C4-2B (cell line): ENCODE measurements at regions not wholly inside any gene's neighbourhood (a gene's known extent, or its start where the extent isn't known, plus 50 kb on each side); places are given as distances from the start of the nearest gene placed in this dataset.

Experiments used
- H3K27ac ChIP-seq: fragments of 450-650 bp; 2 replicates; pipeline ENCODE4 v1.5.1; 2017
- CTCF ChIP-seq: fragments of 450-650 bp; conservative IDR thresholded peaks from 2 replicates; pipeline ENCODE4 v1.5.1; 2017; ENCODE audit warnings: mild to moderate bottlenecking
- ZFX ChIP-seq: fragments of 450-650 bp; IDR thresholded peaks from 2 replicates; pipeline ENCODE4 v1.6.1; 2017

DNA sequence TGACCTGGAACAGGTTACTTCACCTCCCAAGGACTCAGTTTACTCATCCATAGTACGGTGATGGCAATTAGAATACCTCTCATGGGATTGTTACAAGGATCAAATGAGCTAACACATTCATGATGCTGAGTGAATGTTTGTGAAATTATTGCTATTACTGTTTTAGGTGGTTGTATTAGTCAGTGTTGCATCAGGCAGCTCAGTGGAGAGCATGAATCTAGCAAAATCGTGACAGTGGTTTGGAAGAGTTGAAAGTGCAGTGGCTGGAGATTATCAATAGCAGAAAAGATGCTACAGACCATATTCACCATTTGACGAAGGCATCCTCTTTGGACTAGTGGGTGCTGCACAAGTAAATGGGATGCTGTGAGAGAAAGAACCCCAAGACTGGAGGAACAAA is 50.4 kb upstream of the CTNNBL1 start:
- TF ChIP-seq CTCF (no peak), ZFX (no peak)
- no peak overlapping the region for H3K27ac ChIP-seq

GRCh38 chr20:37642246-37642645 is 51.6 kb upstream of the CTNNBL1 start:
- TF ChIP-seq CTCF (no peak), ZFX (no peak)
- H3K27ac ChIP-seq: no peak overlapping the region

DNA sequence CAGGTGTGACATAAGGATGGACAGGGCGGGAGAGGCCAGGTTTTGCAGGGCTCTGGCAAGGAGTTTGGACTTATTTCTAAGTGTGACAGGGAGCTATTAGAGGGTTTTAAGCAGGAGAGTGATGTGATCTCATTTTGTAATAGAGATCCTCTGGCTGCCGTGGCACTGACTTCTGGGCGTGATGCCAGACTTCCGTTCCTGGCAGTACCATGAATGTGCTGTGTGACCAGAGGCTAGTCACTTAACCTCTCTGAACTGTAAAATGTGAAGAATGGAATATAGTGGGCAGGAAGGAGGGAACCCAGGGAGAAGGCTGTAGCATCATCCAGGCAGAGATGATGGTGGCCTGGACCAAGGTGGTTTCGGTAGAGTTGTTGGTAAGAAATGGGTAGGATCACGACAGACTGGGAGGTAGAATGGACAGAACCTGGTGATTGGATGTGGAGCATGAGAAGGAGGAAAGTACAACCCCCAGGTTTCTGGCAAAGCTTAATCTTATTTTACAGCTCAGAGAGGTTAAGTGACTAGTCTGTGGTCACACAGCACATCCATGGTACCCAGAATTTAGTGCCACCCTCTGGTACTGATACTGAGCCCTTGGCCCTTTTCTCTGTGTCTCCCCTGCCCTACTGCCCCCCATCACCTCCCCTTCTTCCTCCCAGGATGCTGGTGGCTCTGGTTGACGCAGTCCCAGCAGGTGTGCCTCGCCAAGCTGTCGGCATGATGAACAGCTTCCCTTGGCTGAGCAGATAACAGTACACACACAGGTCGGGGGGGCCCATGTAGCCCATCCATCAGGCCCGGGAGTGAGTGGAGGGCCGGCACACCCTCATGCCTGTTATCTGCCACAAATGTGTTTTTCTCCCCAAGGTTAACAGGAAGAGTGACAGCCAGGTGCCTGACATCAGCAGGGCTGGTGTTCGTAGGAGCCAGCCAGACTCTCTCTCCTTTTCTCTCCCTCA is 52.9 kb upstream of the CTNNBL1 start:
- no peak overlapping the region for H3K27ac ChIP-seq
- TF ChIP-seq ZFX (no peak), CTCF (no peak)

DNA sequence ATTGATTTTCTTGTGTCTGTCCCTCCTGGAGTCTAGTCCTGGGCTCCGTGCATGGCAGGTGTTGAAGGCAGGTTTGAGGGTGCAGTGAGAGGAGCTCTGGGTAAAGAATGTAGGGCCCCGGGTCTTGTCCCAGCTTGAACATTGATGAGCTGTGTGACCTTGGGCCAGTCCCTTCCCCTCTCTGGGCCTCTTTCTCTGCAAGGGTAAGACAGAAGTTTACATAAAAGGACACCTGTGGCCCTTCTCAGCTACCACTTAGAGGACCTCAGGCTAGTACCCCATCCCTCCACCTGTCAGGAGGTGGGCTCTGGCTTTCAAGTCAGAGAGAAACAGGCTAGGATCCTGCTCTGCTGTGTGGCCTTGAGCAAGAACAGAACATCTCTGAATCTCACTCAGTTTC is 55.3 kb upstream of the CTNNBL1 start:
- TF ChIP-seq ZFX: no peak
- TF ChIP-seq CTCF: no peak
- H3K27ac ChIP-seq: no peak overlapping the region

GRCh38 chr20:37636977-37637376 is 56.9 kb upstream of the CTNNBL1 start:
- TF ChIP-seq CTCF (no peak), ZFX (no peak)
- H3K27ac ChIP-seq: no peak overlapping the region

DNA sequence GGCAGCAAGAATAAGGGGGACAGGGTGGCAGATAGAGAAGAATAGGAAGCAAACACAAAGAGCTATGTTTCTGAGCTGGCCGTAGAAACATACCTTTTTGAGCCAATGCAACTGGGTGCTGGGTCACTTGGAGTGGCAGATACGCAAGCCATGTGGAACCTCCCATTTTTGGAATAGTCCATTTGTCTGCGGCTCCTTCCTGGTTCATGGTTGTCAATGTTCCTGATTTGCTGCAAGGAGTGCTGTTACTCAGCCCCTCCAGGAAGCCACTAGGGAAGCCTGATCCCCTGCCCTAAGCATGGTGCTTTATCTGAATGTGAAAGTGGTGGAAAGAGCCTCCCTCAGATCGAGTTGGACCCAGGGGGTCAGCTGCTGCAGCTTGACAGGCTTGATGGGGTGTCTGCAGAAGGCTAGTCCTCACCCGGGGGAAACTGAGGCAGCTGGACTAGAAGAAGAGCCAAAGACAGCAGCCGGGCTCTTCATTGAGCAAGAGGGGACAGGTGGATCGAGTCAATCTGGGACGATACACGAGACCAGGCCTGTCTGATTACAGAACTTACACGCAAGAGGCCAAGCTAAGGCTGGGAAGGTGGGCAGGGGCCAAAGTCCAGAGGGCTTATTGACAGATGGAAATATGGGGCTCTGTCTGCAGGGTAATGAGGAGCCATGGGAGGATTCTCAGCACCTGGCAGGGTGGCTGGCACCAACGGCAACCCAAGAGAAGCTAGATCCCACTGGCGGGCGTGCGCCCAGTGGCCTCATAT is 57.4 kb upstream of the CTNNBL1 start:
- H3K27ac ChIP-seq: no peak overlapping the region
- TF ChIP-seq ZFX: no peak
- no peak for TF ChIP-seq CTCF

GRCh38 chr20:37630993-37631392 is 62.8 kb upstream of the CTNNBL1 start:
- TF ChIP-seq ZFX (no peak), CTCF (no peak)
- no peak overlapping the region for H3K27ac ChIP-seq
